NCI-H748 (cell line): ENCODE measurements at regions not wholly inside any gene's neighbourhood (a gene's known extent, or its start where the extent isn't known, plus 50 kb on each side); places are given as distances from the start of the nearest gene placed in this dataset.
A peak's percentile ranks its signal among the peaks of the same experiment; 100 is the strongest.
"Not testable (repeated sequence)": the region's sequence is repeated elsewhere in the genome, so short reads cannot be mapped to it uniquely, and the experiment has no call there.

ENCODE experiments used
- DNase-seq: peaks from one replicate; lab custom pipeline; 2025; ENCODE audit not compliant: unreplicated experiment; lab: John Stamatoyannopoulos, UW

DNA sequence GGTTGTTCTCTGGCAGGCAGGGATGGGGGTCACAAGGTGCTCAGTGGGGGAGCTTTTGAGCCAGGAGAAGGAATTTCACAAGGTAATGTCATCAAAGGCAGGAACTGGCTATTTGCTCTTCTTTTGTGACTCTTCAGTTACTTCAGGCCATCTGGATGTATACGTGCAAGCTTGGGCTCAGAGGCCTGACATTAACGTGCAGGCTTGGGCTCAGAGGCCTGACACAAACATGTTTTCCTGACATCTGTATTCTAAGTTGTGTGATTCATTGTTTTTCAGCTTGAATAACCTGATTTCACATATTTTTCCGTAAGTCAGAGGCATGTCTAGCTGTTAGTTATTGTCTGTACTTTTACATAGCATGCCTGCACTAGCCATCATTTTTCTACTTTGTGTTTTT is 118.2 kb upstream of the FOLH1 start:
- not testable (repeated sequence) for DNase-seq

DNA sequence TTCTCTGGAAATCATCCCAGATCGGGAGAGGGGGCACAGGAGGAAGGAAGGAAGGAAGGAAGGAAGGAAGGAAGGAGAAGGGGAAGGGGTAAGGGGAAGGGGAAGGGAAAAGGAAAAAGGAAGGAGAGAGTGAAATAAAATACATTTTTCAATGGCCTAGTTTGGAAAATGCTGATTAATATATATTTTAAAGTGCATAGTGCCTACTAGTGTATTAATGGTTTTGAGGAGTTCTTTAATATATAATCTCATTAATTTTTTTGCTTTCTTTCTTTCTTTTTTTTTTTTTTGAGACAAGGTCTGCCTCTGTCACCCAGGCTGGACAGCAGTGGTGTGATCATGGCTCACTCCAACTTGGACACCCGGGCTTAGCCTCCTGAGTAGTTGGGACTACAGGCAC is 107.8 kb upstream of the FOLH1 start:
- DNase-seq, result no peak

DNA sequence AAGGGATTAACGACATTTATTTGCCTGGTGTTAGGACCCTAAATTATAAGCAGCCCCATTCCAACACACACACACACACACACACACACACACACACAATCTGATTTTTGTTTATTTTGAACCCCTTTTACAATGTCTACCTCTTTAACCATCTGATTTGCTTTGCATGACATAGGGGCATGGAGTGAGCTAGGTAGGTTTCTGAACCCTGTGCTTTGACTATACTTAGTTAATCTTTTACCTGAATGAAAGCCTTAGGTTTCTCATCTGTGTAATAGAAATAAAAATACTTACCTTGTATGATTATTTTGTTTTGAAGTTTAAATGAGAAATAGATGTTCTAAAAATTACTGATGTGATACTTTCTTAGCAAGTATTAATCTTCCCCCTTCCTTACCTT is 94.7 kb upstream of the FOLH1 start:
- DNase-seq, result no peak

DNA sequence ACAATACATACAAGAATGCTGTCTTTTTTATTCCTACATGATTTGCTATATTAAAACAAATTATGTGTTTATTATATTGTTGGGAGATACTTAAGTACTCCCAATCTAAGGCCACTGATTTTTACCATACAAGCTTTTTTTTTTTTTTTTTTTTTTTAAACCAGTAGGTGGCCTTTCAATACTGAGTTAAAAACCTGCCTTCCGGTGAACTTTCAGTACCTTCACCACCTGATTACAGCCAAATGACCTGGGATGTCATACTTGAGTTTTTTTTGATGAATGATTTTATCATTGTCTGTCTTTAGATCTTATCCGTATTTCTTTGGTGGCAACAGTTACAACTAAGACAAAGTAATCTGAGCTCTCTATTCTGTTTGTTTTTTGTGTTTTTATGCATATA is 94.0 kb upstream of the FOLH1 start:
- no peak for DNase-seq

DNA sequence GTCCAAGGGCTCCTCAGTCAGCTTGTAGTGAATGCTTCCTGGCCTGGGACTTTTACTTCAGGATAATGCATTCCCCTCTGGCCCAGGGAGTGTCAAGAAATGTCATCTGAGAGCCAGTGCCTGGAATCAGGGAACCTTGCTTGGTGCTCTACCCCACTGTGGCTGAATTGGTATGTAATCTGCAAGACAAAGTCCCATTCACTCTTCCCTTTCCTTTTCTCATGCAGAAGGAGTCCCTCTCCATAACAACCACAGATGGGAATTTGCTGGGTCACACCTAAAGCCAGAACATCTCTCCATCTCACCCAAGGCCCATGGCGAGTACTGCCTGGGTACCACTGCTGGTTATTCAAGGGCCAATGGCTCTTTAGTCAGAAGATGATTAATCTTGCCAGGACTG is 89.6 kb upstream of the FOLH1 start:
- not testable (repeated sequence) for DNase-seq

DNA sequence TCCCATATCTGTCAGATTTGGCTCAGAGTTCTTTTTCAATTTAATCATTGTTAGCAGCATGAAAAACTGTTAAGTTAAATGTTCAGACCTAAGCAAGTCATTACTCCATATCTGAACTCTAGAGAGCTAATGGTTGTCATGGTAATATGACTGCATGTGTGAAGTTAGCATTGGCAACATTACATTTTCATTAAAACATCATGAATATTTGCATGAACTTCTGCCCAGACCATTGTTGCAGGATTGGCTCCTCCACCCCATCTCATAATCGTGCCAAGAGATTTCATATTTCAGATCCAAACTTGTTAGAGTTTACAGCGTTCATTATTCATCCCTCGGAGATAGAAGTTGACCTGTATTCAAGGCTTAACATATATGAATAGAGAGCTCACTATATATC is 75.5 kb upstream of the FOLH1 start:
- DNase-seq, result not testable (repeated sequence)

DNA sequence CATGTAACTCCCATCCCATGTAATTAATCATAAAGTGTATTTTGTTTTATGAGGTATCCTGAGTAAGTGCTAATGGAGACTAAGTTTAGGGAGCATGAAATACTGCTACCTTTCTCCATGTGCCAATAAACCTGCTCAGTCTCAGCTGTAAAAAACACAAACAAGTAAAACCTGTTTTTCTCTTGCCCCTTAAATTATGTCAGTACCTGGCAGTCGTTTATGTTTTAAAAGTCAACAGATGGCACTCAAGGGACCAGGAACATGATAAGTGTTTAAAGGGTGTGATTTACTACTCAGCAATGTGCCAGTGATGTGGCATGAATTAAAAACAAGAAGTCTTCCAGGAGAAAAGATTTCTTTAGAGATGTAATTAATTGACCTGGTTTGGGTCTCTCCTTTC is 74.9 kb upstream of the FOLH1 start:
- DNase-seq, result peak; percentile 62

DNA sequence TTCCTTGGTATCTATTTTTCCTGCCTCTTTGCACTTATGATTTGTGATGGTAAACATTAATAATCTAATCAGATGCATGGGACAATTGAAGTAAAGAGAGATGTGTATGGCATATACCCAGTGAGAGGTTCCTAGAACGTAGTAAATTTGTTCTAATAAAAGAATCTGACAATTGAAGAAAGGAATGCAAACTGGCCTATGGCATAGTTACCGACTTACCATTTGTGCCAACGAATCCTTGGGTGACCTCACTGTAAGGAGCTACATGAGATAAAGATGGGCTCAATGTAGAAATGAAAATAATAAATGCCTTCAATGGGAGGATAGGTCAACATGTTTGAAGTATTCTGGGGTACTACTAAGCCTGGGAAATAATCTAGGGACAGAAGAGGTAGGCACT is 73.7 kb upstream of the FOLH1 start:
- not testable (repeated sequence) for DNase-seq

DNA sequence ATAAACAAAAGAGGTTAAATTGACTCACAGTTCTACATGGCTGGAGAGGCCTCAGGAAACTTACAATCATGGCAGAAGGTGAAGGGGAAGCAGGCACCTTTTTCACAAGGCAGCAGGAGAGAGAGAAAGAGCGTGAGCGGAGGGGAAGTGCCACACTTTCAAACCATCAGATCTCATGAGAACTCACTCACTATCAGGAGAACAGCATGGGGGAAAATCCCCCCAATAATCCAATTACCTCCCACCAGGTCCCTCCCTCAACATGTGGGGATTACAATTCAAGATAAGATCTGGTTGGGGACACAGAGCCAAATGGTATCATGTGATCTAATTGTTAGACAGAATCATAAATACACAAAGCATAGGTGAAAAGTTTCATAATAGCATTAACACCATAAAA is 69.5 kb upstream of the FOLH1 start:
- not testable (repeated sequence) for DNase-seq
